ENCODE measurements at regions not wholly inside any gene's neighbourhood (a gene's known extent, or its start where the extent isn't known, plus 50 kb on each side); places are given as distances from the start of the nearest gene placed in this dataset.

DNA sequence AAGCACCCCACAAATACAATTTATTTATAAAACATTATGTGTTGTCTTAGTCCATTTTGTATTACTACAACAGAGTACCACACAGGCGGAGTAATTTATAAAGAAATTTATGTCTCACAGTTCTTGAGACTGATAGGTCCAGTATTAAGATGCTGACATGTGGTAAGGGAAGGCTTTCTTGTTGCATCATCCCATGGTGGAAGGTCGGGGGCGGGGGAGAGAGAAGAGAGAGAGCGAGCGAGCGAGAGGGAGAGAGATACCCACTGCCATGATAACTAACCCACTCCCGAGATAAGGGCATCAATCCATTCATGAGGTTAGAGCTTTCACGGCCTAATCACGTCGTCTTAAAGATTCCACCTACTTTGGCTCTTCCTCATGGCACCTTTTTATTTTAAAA lies 117.8 kb downstream of the KCNJ12 start (continued):
- no peak for TF ChIP-seq CHD7 (IDR thresholded peaks at IDR 0.05; ENCODE audit: low read depth, low read length)
- no peak for TF ChIP-seq IRF9 (tag; IDR thresholded peaks at IDR 0.05)
- no peak for TF ChIP-seq ZFP36 (IDR thresholded peaks at IDR 0.05; ENCODE audit: low read depth, low read length, partially characterized antibody)
- peak; percentile 73 for TF ChIP-seq ATF3 (IDR thresholded peaks at IDR 0.05)
- no peak for TF ChIP-seq ATF3 (CRISPR knock-in tag; conservative IDR thresholded peaks at IDR 0.05)
- TF ChIP-seq ZBTB17 (CRISPR knock-in tag; IDR thresholded peaks at IDR 0.05): no peak
- TF ChIP-seq KAT2B (IDR thresholded peaks at IDR 0.05; ENCODE audit: low read depth, low read length): no peak
